Ovary (tissue), 1 donor: ENCODE measurements at regions not wholly inside any gene's neighbourhood (a gene's known extent, or its start where the extent isn't known, plus 50 kb on each side); places are given as distances from the start of the nearest gene placed in this dataset.

Source experiments
- EP300 ChIP-seq: sonication (generic); formaldehyde crosslinking; IDR thresholded peaks from one replicate; pipeline ENCODE4 v1.6.1; 2017; ENCODE audit warnings: antibody characterized with exemption
- POLR2A ChIP-seq: fragments of 450-650 bp; IDR thresholded peaks from one replicate; pipeline ENCODE4 v1.6.1; 2017; ENCODE audit warnings: antibody characterized with exemption, mild to moderate bottlenecking, moderate library complexity

- TF ChIP-seq POLR2A (no peak), EP300 (no peak)
These were observed 59.6 kb upstream of the ZFP64 start for GRCh38 chr20:52251136-52251700.
